ENCODE measurements at regions not wholly inside any gene's neighbourhood (a gene's known extent, or its start where the extent isn't known, plus 50 kb on each side); places are given as distances from the start of the nearest gene placed in this dataset.

DNA sequence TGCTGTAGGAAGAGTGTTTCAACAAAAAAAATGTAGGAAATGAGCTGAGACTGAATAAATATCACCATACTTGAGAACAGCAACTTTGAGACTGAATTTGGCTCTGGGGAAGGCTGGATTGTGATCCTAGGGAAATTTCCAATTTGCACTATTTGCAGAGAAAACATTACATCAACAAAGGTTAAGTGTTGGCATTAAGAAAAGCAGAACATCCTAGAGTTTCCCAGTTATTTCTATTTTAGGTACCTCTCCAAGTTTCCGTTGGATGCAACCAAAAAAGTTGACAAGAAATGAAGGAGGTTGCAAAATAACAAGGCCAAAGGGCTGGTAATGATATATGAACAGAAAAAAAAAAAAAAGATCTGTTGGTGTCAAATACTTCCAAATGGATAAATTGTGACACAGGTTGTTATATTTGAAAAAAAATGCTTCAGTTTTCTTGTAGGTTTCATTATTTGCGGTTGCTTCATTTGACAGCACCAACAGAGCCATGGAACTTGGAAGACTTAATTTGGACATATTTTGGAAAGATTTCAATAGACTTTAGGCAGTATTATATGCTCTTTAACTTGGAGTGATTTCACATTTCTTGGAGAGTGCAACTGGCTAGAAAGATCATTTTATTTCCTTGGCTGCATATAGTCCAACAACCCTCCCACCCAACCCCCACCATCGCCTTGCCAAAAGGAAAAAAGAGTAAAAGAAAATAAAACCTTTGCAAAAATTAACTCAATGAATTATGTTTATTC lies 230.8 kb downstream of the ZNF608 start:
- TF ChIP-seq, protein P1, sequence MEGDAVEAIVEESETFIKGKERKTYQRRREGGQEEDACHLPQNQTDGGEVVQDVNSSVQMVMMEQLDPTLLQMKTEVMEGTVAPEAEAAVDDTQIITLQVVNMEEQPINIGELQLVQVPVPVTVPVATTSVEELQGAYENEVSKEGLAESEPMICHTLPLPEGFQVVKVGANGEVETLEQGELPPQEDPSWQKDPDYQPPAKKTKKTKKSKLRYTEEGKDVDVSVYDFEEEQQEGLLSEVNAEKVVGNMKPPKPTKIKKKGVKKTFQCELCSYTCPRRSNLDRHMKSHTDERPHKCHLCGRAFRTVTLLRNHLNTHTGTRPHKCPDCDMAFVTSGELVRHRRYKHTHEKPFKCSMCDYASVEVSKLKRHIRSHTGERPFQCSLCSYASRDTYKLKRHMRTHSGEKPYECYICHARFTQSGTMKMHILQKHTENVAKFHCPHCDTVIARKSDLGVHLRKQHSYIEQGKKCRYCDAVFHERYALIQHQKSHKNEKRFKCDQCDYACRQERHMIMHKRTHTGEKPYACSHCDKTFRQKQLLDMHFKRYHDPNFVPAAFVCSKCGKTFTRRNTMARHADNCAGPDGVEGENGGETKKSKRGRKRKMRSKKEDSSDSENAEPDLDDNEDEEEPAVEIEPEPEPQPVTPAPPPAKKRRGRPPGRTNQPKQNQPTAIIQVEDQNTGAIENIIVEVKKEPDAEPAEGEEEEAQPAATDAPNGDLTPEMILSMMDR (IDR thresholded peaks at IDR 0.05; ENCODE audit: control extremely low read depth in 1 of 3, insufficient read depth in 1 of 3, low read depth in 1 of 3, low read length in 3 of 3): no peak
- no peak for TF ChIP-seq HDAC2 (IDR thresholded peaks at IDR 0.05; ENCODE audit: borderline replicate concordance in 1 of 2, low read depth in 2 of 2, low read length in 2 of 2)
- no peak for TF ChIP-seq RAD21 (IDR thresholded peaks at IDR 0.05 in 1 of 2, conservative IDR thresholded peaks at IDR 0.05 in 1 of 2; ENCODE audit: low read depth in 2 of 2, low read length in 2 of 2)
- TF ChIP-seq CHD1 (IDR thresholded peaks at IDR 0.05; ENCODE audit: low read depth, low read length): no peak
- TF ChIP-seq POLR2A (IDR thresholded peaks at IDR 0.05; ENCODE audit: control extremely low read depth in 1 of 2, low read depth in 2 of 2, low read length in 2 of 2): no peak
- TF ChIP-seq SP2 (IDR thresholded peaks at IDR 0.05; ENCODE audit: low read length): no peak
- no peak for TF ChIP-seq BACH1 (IDR thresholded peaks at IDR 0.05; ENCODE audit: low read length)
- no peak for TF ChIP-seq POLR2AphosphoS5 (IDR thresholded peaks at IDR 0.05; ENCODE audit: low read depth, low read length)
- no peak for TF ChIP-seq BCL11A (IDR thresholded peaks at IDR 0.05; ENCODE audit: low read depth in 2 of 2, low read length in 2 of 2)
- no peak for TF ChIP-seq EZH2 (IDR thresholded peaks at IDR 0.05; ENCODE audit: low read depth, low read length, severe bottlenecking)
- TF ChIP-seq ZNF274 (IDR thresholded peaks at IDR 0.05; ENCODE audit: borderline replicate concordance, extremely low read depth, low read length): no peak
- TF ChIP-seq, protein P2, sequence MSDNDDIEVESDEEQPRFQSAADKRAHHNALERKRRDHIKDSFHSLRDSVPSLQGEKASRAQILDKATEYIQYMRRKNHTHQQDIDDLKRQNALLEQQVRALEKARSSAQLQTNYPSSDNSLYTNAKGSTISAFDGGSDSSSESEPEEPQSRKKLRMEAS (IDR thresholded peaks at IDR 0.05): no peak
- no peak for TF ChIP-seq CBX5 (IDR thresholded peaks at IDR 0.05; ENCODE audit: low read depth, low read length)

All from H1 (cell line).